Brain pericyte (primary cell): ENCODE measurements at regions not wholly inside any gene's neighbourhood (a gene's known extent, or its start where the extent isn't known, plus 50 kb on each side); places are given as distances from the start of the nearest gene placed in this dataset.

Experiments
- DNase-seq: peaks from one replicate; pipeline ENCODE4 v3.0.0-alpha.2; 2012; ENCODE audit warnings: low read depth, low spot score

DNA sequence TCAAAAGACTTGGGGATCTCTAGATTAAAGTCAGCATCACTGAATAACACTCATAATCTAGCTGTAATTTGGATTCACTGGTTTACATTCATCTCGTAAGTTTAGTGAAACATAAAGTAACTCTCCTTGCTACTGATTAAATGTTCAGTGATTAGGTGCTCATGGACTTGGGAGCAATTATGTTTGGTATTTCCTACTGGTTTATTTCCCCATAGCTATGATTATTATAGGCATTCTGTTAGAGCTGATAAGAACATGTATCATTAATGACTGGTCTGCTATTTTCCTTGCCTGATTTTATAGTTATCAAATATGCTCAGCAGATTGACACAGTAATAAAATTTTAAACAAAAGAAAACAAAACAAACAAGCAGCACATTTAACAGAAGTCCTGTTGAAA is 334.7 kb upstream of the SLC8A1 start:
- DNase-seq: no peak

DNA sequence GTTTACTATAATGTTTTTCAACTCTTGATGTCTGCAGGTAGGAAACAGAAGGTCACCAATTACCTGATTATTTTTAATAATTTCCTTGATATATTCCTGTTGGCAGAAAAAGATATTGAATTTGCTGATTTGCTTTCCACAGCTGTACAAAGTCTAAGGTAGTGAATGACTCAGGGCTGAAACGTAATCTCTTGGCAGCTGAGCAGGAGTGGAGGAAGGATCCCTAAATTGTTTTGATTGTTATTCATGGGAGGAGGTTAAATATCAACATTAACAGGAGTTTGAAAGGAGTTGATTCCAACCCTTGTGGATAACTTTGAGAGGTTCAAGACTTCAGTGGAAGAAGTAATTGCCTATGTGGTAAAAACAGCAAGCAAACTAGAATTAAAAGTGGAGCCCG is 345.2 kb upstream of the SLC8A1 start:
- no peak for DNase-seq

DNA sequence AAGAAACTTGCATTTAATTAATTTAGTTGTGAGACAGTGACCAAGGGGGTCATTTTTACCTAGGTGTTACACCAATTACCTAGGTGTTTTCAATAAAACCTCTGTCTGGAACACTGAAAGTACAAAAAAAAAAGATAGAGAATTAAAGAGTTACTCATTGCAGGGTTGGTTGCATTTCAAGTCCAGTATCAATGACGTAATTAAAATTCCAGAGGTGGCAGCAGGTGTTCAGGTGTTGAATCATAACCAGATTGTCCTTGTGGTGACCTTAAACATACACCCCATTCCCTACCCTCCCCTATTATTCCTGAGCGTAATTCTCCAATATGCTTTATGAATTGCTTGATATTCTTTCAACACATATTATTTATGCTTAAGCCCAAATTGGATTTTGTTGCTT is 352.0 kb upstream of the SLC8A1 start:
- no peak for DNase-seq

DNA sequence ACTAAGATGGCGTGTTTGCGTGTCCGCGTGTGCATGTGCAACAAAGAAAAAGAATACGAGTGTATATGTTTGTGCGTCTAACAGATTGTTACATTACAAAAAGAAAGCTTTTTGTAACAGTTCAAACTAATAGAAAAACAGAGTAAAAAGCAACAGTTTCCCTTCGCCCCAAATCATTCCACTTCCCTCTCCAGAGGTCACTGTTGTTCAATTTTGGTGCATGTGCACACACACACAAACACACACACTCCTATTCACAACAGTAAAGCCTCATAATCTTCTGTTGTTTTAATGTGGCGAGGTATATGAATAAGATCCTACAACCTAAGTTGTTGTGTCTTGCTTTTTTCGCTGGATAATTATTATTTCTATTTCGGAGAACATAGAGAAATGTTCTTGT is 357.3 kb upstream of the SLC8A1 start:
- no peak for DNase-seq

DNA sequence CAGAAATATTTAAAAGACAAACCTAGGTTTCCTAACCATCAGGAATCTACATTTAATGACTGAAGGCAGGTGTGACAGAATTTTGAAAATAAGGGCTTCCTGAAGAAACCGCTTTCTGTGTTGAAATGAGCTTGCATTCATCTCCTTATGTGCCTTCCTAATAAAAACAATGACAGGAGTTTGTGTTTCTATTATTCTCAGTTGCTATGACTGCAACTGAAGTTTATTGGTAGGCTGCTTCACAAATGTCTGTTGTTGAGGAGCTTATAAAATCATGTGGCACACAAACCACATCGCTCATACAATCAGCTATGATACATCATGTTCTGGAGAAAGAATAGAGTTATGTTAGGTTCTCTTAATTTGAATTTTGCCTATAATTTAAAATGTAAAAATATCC is 362.7 kb upstream of the SLC8A1 start:
- no peak for DNase-seq

DNA sequence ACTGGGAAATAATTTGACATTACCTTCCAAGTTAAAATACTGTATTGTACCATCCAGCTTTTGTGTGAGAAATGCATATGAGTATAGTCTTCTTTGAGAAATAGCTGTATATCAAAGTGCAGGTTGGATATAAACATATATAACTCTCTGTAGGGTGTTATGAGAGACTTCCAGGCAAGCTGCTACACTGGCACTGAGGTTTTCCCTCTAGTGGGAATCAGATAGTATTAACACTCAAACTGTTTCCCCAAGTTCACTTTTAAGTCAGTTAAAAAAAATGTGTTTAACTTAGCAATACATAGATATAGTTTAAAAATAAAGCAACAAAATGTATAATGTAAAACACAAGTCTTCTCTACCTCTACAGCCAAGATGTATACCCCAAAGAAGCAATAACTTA is 368.4 kb upstream of the SLC8A1 start:
- no peak for DNase-seq

DNA sequence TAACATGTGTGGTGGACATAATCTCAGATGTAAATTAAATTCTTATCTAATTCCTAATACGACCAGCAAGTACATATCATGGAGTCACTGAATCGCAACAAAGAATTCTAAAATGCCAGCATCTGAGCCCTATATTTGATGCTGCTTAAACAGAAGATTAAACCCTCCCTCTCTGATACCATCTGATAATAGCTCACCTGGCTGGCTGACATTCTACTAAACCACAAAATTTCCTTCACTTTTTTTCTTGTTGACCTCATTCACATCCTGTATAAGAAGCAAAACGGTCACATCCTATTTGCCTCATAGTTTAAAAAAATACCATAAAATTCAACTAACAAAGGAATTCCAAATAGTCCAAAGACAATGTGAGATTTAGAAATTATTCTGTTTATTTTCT is 371.6 kb upstream of the SLC8A1 start:
- no peak for DNase-seq

DNA sequence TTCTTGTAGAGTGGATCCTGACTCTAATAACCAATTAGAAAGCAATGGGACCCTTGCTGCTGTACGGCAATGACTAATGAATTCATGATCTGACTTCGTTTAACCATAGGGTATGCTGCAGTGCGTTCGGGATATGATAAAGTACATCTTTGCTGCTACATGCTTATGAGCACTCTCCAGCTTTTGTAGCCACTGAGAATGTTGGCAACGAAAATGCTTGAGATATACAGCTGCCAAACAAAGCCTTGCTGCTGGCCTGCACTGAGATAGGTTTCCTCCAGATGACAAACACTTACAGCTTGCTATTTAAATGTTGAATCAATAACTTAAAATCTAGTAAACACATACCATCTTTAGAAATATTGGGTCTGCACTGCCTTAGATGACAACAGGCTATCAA is 372.4 kb upstream of the SLC8A1 start:
- no peak for DNase-seq

DNA sequence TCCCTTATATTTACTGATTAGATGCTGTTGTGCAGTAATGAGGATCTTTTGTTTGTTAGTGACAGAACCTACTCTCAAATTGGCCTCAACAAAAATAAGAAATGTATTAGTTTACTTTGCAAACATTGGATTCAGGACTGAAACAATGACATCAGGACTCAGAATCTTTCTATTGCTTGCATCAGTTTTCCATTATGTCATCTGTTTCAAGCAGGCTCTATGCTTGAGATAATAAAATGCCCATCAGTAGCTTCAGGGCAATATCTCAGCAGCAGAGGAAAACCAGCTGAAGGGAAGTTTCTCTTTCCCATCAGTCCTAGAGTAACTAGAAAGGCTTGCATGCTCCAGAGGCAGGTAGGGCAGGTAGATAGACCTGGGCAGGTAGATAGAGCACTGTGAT is 375.5 kb upstream of the SLC8A1 start:
- DNase-seq: no peak

DNA sequence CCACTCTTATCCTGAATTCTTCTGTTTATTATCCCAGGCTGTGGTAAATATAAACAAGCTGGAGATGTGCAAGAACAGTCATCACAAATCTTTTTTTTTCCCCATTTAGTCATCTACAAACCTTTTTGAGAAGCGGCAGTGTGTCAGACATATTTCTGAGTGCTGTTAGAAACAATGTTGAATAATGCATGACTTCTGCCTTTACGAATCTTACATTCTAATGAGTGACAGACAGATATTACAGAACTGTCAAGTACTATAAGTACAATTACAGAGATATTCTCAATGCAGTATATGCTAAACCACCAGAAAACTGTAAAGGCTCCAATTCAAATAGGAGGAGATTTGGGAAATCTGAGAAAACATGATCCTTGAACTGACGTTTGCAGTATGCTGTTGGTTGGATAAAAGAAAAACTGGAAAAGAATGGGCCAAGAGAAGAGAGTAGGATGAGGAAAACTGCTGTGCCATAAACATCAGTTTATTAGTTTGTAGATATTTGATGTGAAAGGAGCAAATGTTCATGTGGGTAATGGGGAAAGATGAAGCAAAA is 379.5 kb upstream of the SLC8A1 start:
- DNase-seq: no peak

DNA sequence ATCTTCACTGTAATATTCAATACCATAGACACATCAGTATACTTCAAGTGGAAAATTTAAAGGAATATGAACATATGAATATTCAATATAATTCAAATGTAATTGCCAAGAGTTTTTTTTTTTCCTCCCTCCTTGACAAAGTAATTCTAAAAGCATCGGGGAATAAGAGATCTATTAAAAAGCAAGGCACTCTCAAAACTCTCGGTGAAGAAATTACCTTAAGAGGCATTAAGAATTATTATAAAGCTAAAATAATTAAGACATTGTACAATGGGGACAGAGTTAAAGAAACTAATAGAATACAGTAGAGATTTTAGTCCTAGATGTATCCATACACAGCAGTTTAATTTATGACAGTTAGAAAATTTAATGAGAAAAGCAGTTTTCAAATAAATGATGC is 390.0 kb upstream of the SLC8A1 start:
- DNase-seq: no peak

DNA sequence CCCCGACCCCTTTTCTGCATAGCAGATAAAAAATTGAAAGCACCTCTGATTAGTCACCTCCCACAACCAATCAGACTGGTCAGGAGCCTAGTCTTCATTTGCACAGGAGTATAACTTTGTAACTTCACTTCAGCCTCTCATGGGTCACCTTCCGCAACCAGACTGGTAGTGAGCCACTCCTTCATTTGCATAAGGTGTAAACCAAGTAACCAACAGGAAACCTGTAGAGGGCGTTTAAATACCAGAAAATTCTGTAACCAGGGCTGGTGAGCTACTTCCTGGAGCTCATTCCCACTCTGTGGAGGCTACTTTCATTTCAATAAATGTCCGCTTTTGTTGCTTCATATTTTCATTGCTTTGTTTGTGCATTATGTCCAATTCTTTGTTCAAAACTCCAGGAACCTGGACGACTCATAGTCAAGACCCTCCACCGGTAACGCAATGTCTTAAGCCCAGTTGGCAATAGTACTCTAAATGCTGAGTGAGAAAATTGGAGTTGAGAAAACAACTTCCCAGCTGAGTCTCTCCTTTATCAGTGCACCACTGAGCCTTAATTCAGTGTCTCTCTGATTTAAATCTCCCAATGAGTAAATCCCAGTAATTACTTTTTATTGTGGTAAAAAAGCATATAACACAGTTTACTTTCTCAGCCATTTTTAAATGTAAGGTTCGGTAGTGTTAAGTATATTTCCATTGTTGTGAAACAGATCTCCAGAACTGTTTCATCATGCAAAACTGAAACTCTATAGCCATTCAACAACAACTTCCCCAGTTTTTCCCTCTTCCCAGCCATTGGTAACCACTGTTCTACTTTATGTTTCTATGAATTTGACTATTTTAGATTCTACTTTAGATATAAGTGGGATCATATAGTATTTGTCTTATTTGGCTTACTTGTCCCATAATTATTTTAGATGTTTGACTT is 392.7 kb upstream of the SLC8A1 start:
- no peak for DNase-seq

DNA sequence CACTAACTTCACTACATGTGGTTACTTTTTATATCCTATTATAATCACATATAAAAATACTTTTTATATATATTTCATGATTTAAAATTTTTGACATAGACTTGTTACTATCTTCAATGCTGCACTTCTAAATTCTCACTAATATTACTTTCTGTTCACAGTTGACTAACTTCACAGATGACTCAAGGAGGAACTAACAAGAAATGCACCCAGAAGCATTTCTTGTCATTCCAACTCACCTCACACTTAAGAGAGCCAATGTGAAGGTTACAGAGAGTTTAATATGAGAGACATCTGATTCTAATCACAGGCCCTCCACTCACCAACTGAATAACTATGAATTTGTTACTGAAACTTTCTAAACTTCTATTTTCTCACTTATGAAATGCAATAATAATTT is 399.8 kb upstream of the SLC8A1 start:
- no peak for DNase-seq

DNA sequence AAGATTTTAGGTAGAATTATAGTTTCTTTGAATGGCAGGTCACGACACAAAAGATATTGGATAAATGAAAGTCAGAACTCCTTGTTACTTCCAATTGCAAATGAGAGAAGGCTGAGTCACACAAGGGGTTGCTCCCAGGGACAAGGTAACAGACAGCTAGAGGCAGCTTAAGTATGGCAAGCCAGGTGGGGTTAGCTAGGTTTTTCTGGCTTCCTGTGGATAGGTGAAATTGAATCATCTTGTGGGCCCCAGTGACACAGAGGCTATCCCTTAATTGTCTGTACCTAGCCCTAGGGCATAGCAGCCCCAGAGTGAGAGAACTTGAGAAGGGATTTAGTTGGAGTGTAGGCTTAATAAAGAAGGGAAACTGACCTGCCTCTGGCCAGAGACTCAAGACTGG is 407.7 kb upstream of the SLC8A1 start:
- DNase-seq: no peak

DNA sequence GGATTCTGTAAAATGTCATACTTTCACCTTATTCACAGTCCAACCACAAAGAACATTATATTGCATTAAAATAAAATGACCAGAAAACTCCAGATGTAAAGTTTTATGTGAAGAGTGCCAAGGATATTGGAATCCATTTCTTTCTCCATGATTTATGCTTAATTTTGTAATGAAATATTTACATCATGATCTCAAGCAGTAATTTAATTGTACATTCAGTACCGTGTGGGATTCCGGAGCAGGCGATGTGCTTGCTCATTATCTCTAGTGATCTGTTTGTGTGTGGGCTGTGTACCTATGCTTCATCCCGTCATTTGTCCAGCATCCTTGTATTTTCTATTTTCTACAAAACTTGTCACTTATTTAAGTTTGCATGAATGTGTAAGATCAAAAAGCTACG is 415.9 kb upstream of the SLC8A1 start:
- DNase-seq: no peak

DNA sequence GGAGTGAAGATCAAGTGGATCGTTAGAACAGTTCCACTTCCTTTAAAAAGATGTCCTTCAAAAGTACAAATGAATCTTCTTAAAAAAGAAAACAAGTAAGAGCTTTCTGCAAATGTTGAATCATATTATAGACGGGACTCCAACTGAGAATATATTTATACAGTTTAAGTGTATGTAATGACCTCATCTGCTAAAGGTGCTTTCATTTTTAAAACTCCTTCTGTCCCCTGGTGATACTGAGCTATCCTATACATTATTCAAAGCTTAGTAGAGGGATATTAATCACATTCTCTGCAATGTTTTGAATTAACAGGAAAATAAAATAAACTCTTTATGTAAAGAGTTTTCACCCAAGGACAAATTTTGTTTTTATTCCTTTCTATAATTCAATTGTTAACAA is 420.7 kb upstream of the SLC8A1 start:
- no peak for DNase-seq

DNA sequence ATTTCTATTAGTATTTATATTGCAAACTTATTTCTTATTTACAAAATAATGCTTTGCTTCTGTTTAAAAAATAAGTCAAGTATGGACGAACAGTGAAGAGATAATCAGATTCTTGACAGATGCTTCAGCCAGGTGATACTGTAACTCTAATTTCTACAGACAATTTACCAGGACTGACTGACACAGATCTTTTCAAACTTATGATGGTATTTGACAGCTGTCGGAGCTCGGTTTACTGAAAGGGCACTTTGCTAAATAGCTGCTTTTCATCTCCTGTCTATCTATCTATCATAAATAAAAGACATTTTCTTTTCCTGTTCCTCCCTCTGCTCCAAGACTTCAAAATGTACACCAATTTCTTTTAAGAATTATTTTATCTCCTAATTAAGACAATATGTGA is 422.5 kb upstream of the SLC8A1 start:
- DNase-seq: no peak

DNA sequence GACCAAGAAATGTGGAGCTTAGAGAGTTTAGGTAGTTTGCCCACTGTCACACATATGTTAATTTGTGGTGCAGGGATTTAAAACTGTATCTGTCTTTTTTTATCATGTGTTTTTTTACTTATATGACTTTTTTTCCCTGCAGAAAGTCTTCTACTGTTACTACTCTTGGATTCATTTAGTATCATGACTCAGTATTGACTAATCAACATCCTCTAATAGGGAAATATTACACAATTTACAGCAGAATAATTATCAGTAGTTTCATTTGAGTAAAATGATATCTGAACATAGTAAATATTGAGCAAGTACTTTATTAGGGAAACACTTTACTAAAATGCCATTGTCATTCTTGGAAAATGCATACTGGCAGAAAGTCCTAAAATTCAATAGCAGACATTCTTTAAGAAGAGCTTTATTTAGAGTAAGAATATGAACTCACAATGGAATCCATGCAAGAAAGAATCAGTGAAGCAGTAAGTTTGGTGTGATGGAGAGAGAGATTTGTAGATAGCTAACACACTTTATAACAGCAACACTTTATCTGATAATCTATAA is 425.9 kb upstream of the SLC8A1 start:
- no peak for DNase-seq

DNA sequence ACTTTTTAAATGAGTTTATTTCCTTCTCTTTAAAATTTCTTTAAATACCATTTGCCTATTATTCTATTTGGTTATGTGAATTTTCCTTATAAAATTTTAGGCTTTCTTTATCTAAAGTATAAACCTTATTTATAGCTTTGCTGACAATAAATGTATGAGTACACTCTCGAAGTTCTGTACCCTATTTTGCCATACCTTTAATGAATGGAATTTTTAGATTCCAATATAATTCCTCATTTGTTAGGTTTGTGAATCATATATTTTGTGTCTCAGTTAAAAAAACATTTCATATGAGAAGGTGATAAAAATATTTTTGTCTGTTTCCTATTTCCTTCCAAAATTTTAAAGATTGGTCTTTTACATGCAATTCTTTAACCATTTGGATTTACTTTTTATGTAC is 427.4 kb upstream of the SLC8A1 start:
- no peak for DNase-seq

DNA sequence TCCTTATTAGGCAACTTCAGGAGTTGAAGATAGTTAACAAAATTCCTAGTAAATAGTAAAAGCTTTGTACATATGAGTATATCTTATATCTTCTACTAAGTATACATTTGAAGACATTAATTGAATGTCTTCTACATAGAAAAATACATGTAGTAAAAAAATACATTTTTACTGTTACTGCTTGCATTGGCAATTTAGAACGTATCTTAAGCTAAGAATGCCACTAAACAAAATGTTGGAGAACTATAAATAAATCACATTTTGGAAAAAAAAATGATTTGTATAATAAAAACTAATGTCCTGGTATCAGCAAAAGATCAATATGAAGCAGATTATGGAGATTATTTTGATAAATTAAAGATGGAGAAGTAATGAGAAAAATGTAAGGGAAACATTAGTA is 434.2 kb upstream of the SLC8A1 start:
- no peak for DNase-seq

DNA sequence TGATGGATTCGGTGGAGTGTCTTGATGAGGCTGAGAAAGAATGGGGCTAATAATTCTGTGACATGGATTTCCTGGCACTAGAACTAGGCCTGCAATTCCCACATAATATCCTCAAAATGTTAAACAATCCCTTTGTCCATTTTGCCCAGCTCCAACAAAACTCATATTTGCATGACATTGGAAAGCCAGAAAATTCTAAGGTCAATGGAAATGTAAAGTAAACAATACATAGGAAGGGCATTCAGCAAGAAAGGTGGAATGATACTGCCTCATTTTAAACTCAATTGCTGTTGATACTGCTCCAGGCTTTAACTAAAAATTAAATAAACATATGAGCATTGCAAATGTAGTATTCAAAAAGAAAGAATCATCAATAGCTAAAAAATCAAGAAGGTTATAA is 434.8 kb upstream of the SLC8A1 start:
- no peak for DNase-seq

DNA sequence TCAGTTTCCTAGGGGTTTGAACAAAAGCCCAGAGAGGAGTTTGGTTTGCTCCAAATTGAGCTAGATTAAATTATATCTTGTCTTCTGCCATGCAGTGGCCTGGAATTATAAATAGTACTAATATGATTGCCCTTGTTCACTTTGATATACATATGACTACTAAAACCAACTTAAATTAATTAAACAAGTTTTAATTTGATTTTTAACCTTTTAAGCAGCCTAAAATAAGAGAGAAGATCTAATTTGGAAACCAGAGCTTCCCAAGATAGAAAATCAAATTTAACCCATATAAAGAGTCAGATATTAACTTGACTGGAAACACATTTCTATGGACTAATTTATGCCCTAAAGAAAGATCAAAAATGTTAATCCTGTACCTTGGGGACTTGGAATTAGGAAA is 444.5 kb upstream of the SLC8A1 start:
- no peak for DNase-seq

DNA sequence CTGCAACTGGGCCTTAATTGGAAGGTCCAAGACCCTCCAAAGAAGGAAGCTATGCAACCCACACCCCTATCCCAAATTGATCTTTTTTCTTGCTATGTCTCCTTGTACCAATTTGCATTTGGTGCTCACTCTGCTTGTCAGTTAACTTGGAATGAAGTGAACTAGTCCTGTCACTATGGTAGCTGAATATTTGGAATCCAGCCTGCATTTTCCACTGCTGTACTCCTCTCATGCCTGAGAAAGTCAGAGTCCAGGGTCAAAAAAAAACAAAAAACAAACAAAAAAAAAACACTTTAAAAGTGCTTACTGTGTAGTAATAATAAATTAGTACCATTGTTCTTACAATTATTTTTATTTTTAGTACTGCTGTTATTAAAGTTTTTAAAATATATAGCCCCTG is 462.8 kb upstream of the SLC8A1 start:
- DNase-seq: no peak
